PC-9 (cell line): ENCODE measurements at regions not wholly inside any gene's neighbourhood (a gene's known extent, or its start where the extent isn't known, plus 50 kb on each side); places are given as distances from the start of the nearest gene placed in this dataset.

Source experiments
- BruUV-seq: library from RNA; stranded (reverse); fragments of 400-500 nt; replicated peaks from 2 replicates; lab custom pipeline; 2021; lab: Mats Ljungman, UMichigan
- CTCF ChIA-PET: fragments of 300-600 bp; sonication (Branson Sonifier 250); formaldehyde crosslinking; loops from one replicate; lab custom pipeline; 2022; ENCODE audit warnings: antibody characterized with exemption; lab: Charles Lee
- POLR2A ChIA-PET: fragments of 300-600 bp; sonication (Branson Sonifier 250); formaldehyde crosslinking; loops from one replicate; lab custom pipeline; 2022; ENCODE audit warnings: antibody characterized with exemption; ENCODE audit not compliant: unreplicated experiment; lab: Charles Lee
- DNase-seq, 2 experiments: peaks; one replicate each; pipeline versions ENCODE4 v3.0.0 to v3.0.0-alpha.2; 2015 to 2022; ENCODE audit warnings: mixed read lengths in 1 of 2
- H2AFZ ChIP-seq: fragments of 200-600 bp; sonication (generic); 2 replicates; pipeline ENCODE4 v1.8.1; 2017; ENCODE audit warnings: antibody characterized with exemption
- H3F3A ChIP-seq: fragments of 200-600 bp; sonication (generic); 2 replicates; pipeline ENCODE4 v1.8.1; 2017; ENCODE audit warnings: antibody characterized with exemption, mild to moderate bottlenecking, low read depth; ENCODE audit not compliant: insufficient read depth
- H3K27ac ChIP-seq: fragments of 200-600 bp; sonication (generic); 2 replicates; pipeline ENCODE4 v1.6.1; 2016; ENCODE audit warnings: mixed run types
- H3K27me3 ChIP-seq: fragments of 200-600 bp; sonication (generic); 2 replicates; pipeline ENCODE4 v1.6.1; 2016; ENCODE audit warnings: low read depth, mixed run types; ENCODE audit not compliant: insufficient read depth
- H3K36me3 ChIP-seq: fragments of 200-600 bp; sonication (generic); 2 replicates; pipeline ENCODE4 v1.6.1; 2016; ENCODE audit warnings: low read depth, mixed run types
- H3K4me1 ChIP-seq: fragments of 200-600 bp; sonication (generic); replicated peaks from 2 replicates; pipeline ENCODE4 v1.6.1; 2016; ENCODE audit warnings: mixed run types; ENCODE audit not compliant: insufficient read depth
- H3K4me2 ChIP-seq: fragments of 200-600 bp; sonication (generic); 2 replicates; pipeline ENCODE4 v1.6.1; 2017; ENCODE audit warnings: mixed run types
- H3K4me3 ChIP-seq: fragments of 200-600 bp; sonication (generic); 2 replicates; pipeline ENCODE4 v1.6.1; 2016; ENCODE audit warnings: mixed run types
- H3K79me2 ChIP-seq: fragments of 200-600 bp; sonication (generic); 2 replicates; pipeline ENCODE4 v1.6.1; 2017; ENCODE audit warnings: low read depth, mixed run types
- H3K9me2 ChIP-seq: fragments of 200-600 bp; sonication (generic); 2 replicates; pipeline ENCODE4 v1.8.1; 2017; ENCODE audit warnings: mild to moderate bottlenecking; ENCODE audit not compliant: insufficient read depth
- H3K9me3 ChIP-seq: fragments of 200-600 bp; sonication (generic); 2 replicates; pipeline ENCODE4 v1.8.1; 2016; ENCODE audit warnings: low read depth; ENCODE audit not compliant: insufficient read depth
- H4K20me1 ChIP-seq: fragments of 200-600 bp; sonication (generic); 2 replicates; pipeline ENCODE4 v1.8.1; 2017; ENCODE audit not compliant: insufficient read depth
- CTCF ChIP-seq: fragments of 200-600 bp; sonication (generic); conservative IDR thresholded peaks from 2 replicates; pipeline ENCODE4 v1.6.1; 2017; ENCODE audit warnings: mixed run types, antibody characterized with exemption, mild to moderate bottlenecking, moderate library complexity
- EZH2 ChIP-seq: fragments of 200-600 bp; sonication (generic); IDR thresholded peaks from 2 replicates; pipeline ENCODE4 v1.8.0; 2017; ENCODE audit warnings: antibody characterized with exemption, low read depth
- intact Hi-C: fragments of 100-400 bp; cut with micrococcal nuclease; formaldehyde crosslinking; loops from one replicate; pipeline ENCODE4 v1.10.0; 2022; ENCODE audit not compliant: unreplicated experiment

- H4K20me1 ChIP-seq: no peaks in the 10 kb centered on the region
- no peaks in the 10 kb centered on the region for H3K4me1 ChIP-seq
- no peaks in the 10 kb centered on the region for H3F3A ChIP-seq
- no peak overlapping the region for H3K4me2 ChIP-seq
- intact Hi-C loops: no loop called here
- H3K4me3 ChIP-seq: no peak overlapping the region
- no peak for TF ChIP-seq CTCF
- TF ChIP-seq EZH2: no peak
- H3K27ac ChIP-seq: no peak overlapping the region
- H3K9me2 ChIP-seq: no peaks in the 10 kb centered on the region
- ChIA-PET POLR2A (no interaction called here), CTCF (no interaction called here)
- BruUV-seq: no TSS peak
- H3K27me3 ChIP-seq: no peaks in the 10 kb centered on the region
- H3K9me3 ChIP-seq: no peaks in the 10 kb centered on the region
- no peak for DNase-seq
- no peak overlapping the region for H2AFZ ChIP-seq
- H3K36me3 ChIP-seq: no peaks in the 10 kb centered on the region
- no peaks in the 10 kb centered on the region for H3K79me2 ChIP-seq
Measured at GRCh38 chr17:12459736-12460135, 206.0 kb upstream of the MYOCD start.

- no peak overlapping the region for H3K27ac ChIP-seq
- intact Hi-C loops: no loop called here
- no peaks in the 10 kb centered on the region for H3K4me1 ChIP-seq
- no peaks in the 10 kb centered on the region for H3K27me3 ChIP-seq
- TF ChIP-seq CTCF (no peak), EZH2 (no peak)
- no TSS peak for BruUV-seq
- no peaks in the 10 kb centered on the region for H3K79me2 ChIP-seq
- H3K9me2 ChIP-seq: no peaks in the 10 kb centered on the region
- H3K9me3 ChIP-seq: no peaks in the 10 kb centered on the region
- no peak overlapping the region for H3K4me2 ChIP-seq
- H3F3A ChIP-seq: no peaks in the 10 kb centered on the region
- no peaks in the 10 kb centered on the region for H4K20me1 ChIP-seq
- no peak for DNase-seq
- ChIA-PET CTCF (no interaction called here), POLR2A (no interaction called here)
- H3K4me3 ChIP-seq: no peak overlapping the region
- H3K36me3 ChIP-seq: no peaks in the 10 kb centered on the region
- H2AFZ ChIP-seq: no peak overlapping the region
Measured at GRCh38 chr17:12463102-12463501, 202.6 kb upstream of the MYOCD start.

- Histone ChIP-seq H3K9me3 (no peaks in the 10 kb centered on the region), H4K20me1 (no peaks in the 10 kb centered on the region), H3K4me3 (no peak overlapping the region), H3K79me2 (no peaks in the 10 kb centered on the region), H3K4me1 (no peaks in the 10 kb centered on the region), H3K36me3 (no peaks in the 10 kb centered on the region), H2AFZ (no peak overlapping the region), H3K27me3 (no peaks in the 10 kb centered on the region), H3K9me2 (no peaks in the 10 kb centered on the region), H3K4me2 (no peak overlapping the region), H3K27ac (no peak overlapping the region), H3F3A (no peaks in the 10 kb centered on the region)
- TF ChIP-seq EZH2 (no peak), CTCF (no peak)
- intact Hi-C loops: no loop called here
- BruUV-seq: no TSS peak
- CTCF ChIA-PET: no interaction called here
- no peak for DNase-seq
- POLR2A ChIA-PET: no interaction called here
Measured at GRCh38 chr17:12472252-12473173, 193.2 kb upstream of the MYOCD start.
